ENCODE measurements at regions not wholly inside any gene's neighbourhood (a gene's known extent, or its start where the extent isn't known, plus 50 kb on each side); places are given as distances from the start of the nearest gene placed in this dataset.

- Histone ChIP-seq H3K4me3 (no peak overlapping the region), H3K36me3 (no peaks in the 10 kb centered on the region), H3K27me3 (no peaks in the 10 kb centered on the region), H3K9me3 (peaks cover 10 to 51% of the 10 kb centered on the region in 2 donors), H3K27ac (no peak overlapping the region), H3K4me1 (no peaks in the 10 kb centered on the region)
- intact Hi-C loops (cut with DNase I; ENCODE audit: low total_unique reads), result no loop called here
- DNase-seq (ENCODE audit: low spot score in 2 of 2), result no peak
- no peak for TF ChIP-seq POLR2AphosphoS5 (IDR thresholded peaks at IDR 0.05)
- TF ChIP-seq CTCF (IDR thresholded peaks at IDR 0.05), result no peak
- TF ChIP-seq POLR2A (IDR thresholded peaks at IDR 0.05), result no peak
Measured at GRCh38 chr1:177723533-177723932, 246.3 kb downstream of the SEC16B start.

GRCh38 chr1:177710696-177711620 lies 258.9 kb downstream of the SEC16B start:
- Histone ChIP-seq H3K4me3 (no peak overlapping the region), H3K27ac (no peak overlapping the region), H3K36me3 (no peaks in the 10 kb centered on the region), H3K9me3 (no peaks in the 10 kb centered on the region), H3K4me1 (no peaks in the 10 kb centered on the region), H3K27me3 (no peaks in the 10 kb centered on the region)
- intact Hi-C loops (cut with DNase I; ENCODE audit: low total_unique reads), result no loop called here
- no peak for TF ChIP-seq CTCF (IDR thresholded peaks at IDR 0.05)
- no peak for TF ChIP-seq POLR2A (IDR thresholded peaks at IDR 0.05)
- TF ChIP-seq POLR2AphosphoS5 (IDR thresholded peaks at IDR 0.05), result no peak
- DNase-seq (ENCODE audit: low spot score in 2 of 2), result no peak

DNA sequence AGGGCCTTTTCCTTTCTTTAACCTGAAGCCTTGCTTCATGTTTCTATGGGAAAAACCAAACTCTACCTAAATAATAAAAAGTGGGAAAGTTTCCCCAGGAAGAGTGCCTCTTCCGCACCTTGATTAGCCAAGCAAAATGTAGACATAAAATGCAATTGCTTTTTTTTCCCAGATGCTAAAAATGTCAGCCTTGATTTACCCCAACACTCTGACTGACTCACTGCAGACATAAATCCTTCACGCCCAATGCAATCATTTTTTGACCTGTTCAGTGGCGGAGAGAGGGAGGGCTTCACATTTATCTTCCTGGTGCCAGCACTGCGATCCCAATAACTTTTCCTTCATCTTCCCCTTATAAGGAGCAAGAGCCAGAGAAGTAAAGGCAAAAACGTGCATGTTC lies 261.5 kb downstream of the SEC16B start:
- DNase-seq (ENCODE audit: low spot score in 2 of 2), result no peak
- H3K4me3 ChIP-seq, result no peak overlapping the region
- H3K27ac ChIP-seq, result no peak overlapping the region
- no peaks in the 10 kb centered on the region for H3K36me3 ChIP-seq
- H3K4me1 ChIP-seq, result no peaks in the 10 kb centered on the region
- H3K27me3 ChIP-seq, result no peaks in the 10 kb centered on the region
- intact Hi-C loops (cut with DNase I; ENCODE audit: low total_unique reads), result no loop called here
- no peaks in the 10 kb centered on the region for H3K9me3 ChIP-seq
- TF ChIP-seq POLR2AphosphoS5 (IDR thresholded peaks at IDR 0.05) (no peak), CTCF (IDR thresholded peaks at IDR 0.05) (no peak), POLR2A (IDR thresholded peaks at IDR 0.05) (no peak)

DNA sequence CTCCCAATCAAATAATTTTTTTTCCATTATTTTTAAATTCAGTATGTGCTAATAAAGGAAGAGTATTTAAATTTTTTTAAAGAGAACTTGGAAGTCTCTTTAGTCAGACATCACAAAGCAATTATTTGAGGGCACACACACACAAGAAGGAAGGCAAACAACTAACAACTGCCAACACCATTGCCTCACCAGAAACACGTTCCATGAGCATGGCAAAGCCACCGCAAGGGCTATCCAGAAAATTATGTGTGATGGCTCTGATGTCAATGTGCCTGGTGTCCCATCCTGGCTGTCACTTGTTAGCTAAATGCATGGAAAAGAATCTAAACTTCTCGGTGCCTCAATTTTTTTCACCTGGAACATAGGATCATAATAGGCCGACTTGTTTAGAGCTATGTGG lies 262.9 kb downstream of the SEC16B start:
- TF ChIP-seq POLR2A (IDR thresholded peaks at IDR 0.05) (no peak), POLR2AphosphoS5 (IDR thresholded peaks at IDR 0.05) (no peak), CTCF (IDR thresholded peaks at IDR 0.05) (no peak)
- H3K4me1 ChIP-seq, result no peaks in the 10 kb centered on the region
- no peak overlapping the region for H3K27ac ChIP-seq
- H3K27me3 ChIP-seq, result no peaks in the 10 kb centered on the region
- no peaks in the 10 kb centered on the region for H3K9me3 ChIP-seq
- intact Hi-C loops (cut with DNase I; ENCODE audit: low total_unique reads), result no loop called here
- H3K36me3 ChIP-seq, result no peaks in the 10 kb centered on the region
- DNase-seq (ENCODE audit: low spot score in 2 of 2), result no peak
- H3K4me3 ChIP-seq, result no peak overlapping the region

GRCh38 chr1:177705839-177706238 lies 264.0 kb downstream of the SEC16B start:
- no peaks in the 10 kb centered on the region for H3K9me3 ChIP-seq
- no peaks in the 10 kb centered on the region for H3K4me1 ChIP-seq
- no peaks in the 10 kb centered on the region for H3K27me3 ChIP-seq
- no peak for DNase-seq (ENCODE audit: low spot score in 2 of 2)
- no peak overlapping the region for H3K27ac ChIP-seq
- intact Hi-C loops (cut with DNase I; ENCODE audit: low total_unique reads), result no loop called here
- TF ChIP-seq CTCF (IDR thresholded peaks at IDR 0.05), result no peak
- no peak for TF ChIP-seq POLR2A (IDR thresholded peaks at IDR 0.05)
- TF ChIP-seq POLR2AphosphoS5 (IDR thresholded peaks at IDR 0.05), result no peak
- no peak overlapping the region for H3K4me3 ChIP-seq
- no peaks in the 10 kb centered on the region for H3K36me3 ChIP-seq

Data from breast epithelium (tissue), 4 donors.